ENCODE measurements at regions not wholly inside any gene's neighbourhood (a gene's known extent, or its start where the extent isn't known, plus 50 kb on each side); places are given as distances from the start of the nearest gene placed in this dataset.

DNA sequence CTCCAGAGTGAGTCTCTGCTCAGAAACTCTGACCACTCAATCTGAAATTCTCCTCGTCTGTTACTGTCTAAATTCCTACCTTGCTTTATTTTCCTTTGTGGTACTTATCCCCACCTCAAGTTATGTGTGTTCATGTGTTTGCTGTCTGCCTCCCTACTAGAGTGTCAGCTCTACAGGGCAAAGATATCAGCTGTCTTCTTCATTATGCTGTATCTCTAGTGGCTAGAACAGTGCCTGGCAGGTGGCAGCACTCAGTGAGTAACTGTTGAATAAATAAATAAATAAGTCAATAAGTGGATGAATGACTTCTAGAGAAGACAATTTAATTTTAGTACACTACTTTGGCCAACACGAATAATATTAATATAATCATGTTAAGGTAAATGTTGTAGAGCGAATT, 92.3 kb downstream of the BOD1 start:
- DNase-seq, result no peak

DNA sequence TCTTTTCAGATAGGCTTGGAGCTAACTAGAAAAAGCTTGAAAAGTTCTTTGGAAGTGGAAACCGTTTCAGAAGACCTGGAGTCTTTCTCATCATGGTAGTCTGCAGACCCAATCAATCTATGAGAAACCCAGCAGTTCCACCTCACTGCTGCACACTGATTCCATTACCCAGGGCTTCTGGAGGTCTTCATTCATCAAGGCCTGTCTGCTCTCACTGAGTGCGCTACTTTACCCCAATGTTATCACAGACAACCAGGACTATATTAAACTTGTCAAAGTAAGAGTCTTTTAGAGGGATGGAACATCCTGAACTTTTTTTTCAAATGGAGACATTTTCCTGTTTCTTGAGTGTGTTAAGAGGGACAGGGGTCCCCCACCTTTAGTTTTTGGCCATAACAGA, 93.1 kb downstream of the BOD1 start:
- no peak for DNase-seq

DNA sequence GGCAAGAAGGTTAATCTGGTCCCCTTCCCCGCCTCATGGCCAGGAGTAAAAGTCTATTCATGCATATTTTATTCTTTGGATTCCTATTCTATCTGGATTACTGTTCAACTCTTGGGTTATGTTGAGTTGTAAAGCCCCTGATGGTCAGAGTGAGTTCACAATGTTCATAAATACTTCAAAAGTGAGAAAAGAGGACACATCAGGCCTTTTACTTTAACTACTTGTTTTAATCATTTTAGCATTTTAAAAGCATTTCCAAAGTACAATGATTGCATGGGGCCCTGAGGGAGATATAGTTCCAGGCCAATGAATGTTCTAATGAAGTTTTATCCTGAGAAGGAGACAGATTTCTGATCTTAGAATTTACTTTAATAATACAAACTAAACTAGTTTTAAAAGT, 93.9 kb downstream of the BOD1 start:
- DNase-seq, result no peak

DNA sequence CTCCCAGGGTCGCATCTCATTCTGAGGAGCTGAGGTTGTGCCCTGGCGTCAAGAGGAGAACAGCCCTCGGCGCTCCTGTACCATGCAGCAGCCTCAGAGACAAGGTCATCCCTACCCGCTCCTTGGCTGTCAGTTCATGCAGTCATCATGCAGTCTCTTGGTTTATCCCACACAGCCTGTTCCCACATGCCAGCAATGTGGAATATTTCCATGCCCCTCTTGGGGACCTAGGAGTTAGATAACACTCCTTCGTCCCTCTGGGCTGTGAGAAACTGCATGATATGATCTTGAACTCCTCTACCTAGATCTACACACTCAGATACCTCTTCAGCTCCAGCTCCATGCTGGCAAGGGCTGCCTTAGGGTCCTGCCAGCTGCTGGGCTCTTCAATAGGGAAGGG, 97.6 kb downstream of the BOD1 start:
- no peak for DNase-seq

DNA sequence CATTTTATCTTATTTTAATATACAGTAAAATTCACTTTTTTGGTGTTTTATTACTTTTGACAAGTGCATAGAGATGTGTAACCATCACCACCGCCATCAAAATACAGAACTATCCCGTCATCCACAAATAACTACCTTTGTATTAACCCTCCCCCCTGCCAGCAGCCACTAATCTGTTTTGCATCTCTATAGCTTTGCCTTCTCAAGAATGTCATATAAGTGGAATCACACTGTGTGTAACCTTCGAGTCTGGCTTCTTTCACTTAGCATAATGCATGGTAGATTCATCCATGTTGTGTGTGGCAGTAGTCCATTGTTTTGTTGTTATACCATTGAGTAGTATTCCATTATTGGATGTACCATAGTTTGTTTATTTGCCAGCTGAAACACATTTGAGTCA, 98.8 kb downstream of the BOD1 start:
- DNase-seq, result no peak

DNA sequence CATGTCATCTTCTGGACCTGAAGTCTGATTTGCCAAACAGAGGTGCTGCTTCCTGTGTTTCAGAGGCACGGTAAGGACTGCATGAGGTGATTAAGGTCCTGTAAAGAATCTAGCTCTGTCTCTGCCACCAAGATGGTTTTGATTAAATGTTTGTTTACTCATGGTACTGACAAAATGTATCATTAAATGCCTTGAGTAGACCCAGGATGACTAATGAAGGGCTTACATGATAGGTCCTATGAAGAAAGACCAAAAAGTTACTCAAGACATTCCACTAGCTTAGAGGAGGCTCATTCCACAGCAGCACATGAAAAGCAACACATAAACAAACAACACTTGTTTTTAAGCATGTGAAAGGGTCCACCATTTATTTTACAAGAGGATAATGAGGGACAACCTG, 100.9 kb downstream of the BOD1 start:
- peak in 1 of 3 donors; percentile 7 for DNase-seq

DNA sequence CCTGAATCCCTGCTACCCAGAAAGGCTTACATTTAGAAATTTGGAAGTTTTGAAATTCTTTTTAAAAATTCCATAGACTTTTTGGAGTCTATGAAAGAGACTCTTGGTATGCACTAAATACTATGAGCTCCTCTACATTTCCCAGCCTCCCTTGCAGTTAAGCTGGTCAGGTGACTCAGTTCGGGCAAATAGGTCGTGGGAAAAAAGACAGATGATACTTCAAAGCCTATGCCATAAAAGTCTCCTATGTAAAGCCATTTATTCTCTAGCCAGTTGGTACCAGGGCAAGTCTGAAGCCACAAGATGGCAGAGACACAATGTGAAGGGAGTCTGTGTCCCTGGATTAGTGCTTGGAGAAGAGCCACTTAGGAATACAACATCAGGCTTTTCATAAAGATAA, 101.8 kb downstream of the BOD1 start:
- DNase-seq, result no peak

DNA sequence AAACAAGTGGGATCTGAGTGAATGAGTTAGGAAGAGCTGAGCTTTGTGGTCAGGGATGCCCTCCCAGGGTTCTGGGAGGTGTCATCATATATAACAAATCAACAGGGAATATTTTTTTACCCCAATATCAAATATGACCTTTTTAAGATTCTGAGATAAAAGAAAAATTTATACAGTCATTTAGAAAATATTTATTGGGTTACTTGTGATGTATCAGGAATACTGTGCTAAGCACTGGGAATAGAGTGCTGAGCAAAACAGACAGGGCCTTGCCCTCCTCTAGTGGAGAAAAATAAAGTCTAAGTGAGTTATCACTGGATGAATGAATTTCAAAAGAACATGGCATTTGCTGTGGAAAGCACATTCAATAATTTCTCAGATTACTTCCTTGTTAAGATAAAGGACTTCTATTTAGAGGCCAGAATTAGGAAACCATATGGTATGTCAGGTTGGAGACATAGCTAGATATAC, 102.9 kb downstream of the BOD1 start:
- DNase-seq, result no peak

DNA sequence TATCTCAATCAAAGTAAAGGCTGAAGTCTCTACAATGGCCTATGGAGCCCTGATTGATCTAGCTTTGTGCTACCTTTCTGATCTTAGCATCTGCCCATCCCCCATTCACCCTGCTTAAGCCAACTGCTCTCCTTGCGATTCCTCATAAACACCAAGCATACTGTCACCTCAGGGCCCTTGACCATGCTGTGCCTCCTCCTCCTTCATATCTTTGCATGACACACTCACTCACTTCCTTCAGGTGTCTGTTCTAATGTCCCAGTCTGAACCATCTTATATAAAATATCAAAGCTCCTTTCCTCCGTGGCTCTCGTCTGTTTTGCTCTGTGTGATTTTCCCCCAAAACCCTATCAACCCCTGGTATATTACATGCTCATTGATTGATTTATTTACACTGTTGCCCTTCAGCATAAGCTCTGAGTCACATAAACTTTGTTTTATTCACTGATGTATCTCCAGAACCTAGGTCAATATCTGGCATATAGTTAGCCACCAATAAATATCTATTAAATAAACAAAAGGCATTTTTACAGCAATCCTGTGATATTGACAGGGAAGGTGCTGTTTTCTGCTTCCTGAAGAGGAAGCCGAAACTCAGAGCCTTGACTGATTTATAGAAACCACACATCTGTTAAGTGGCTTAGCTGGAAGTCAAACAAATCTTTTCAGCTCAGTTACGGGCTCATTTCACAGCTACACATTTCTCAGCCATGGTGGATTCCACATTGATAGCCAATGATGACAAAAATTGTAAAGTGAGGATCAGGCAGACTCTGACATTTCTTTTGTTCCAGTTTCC, 103.6 kb downstream of the BOD1 start:
- DNase-seq, result no peak

DNA sequence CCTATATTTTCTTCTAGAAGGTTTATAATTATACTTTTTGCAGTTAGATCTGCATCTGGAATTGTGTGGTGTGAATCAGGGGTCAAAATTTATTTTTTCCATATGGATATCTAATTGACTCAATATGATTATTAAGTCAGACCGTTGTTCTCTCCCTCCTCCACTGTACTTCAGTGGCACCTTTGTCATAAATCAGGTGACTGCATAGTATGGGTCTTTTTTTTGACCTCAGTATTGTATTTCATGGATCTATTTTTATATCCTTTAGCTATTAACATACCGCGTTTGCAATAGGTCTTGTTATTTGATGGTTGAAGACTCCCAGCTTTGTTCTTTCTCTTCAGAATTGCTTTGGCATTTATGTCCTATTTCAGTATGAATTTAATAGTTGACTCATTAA, 107.4 kb downstream of the BOD1 start:
- no peak for DNase-seq

DNA sequence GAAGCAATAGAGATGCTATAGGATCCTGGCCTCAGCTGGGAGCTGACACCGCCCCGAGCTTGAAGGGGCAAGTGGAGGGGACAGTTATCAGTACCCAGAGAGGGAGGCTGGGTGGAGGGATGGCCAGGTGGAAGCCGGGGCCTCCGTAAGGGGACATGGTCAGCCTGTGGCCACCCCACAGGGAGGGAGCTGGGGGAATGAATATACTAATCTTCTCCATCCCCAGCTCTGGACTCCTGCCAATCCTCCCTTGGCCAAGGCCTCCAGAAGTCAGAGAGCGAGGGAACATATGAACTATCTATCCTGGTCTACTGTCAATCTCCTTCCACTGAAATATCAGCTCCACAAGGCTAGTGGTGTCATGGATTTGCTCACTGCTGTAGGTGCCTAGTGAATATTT, 109.3 kb downstream of the BOD1 start:
- DNase-seq, result no peak

DNA sequence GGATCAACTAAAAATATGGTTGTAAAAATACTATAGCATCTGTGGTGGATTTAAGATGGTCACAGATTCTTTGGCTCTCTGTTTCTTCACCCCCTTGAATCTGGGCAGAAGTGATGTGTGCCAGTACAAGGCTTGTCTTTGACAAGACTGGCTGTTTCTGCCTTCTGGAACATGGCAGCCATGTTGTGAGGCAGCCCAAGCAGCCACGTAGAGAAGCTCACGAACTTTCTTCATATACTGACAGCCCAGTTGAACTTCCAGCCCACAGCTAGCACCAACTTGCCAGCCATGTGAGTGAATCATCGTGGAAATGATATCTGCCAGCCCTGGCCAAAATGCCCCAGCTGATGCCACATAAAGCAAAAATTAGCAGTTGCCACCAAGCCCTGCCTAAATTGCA, 110.8 kb downstream of the BOD1 start:
- no peak for DNase-seq

DNA sequence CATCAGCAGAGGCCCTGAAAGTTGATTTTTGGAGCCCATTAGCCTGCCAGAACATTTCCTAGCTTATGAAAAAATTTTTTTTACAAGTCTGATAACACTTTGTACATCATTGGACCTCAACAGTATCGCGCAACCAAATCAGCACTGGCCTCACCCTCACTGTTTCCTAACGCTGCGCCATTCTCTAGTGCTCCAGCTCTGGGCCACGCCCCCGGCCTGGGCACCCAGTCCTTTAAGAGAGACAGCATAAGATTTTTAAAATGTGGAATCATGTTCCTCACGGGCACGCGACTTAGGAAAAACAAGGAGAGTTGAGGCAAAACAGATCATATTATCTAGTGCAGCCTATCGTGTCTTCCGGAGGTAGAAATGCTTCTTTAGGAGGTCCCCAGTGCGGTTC, 114.5 kb downstream of the BOD1 start:
- no peak for DNase-seq

DNA sequence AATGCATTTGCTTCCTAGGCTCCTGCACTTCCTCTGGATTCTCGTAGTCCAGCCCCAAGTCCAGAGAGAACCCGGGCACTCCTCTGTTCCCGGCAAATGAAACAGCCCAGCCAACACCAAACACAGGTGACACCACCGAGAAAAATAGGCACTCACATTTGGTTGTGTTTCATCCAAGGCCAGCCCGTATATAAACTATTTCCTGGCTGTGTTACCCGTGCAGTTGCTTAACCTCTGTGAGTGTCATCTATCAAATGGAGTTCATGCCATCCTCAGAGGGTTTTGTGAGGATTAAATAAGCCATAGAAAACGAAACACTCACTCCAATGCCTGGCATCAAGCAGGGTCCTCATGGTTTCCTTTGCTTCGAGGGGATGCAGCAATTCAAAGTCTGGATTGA, 115.2 kb downstream of the BOD1 start:
- no peak for DNase-seq

DNA sequence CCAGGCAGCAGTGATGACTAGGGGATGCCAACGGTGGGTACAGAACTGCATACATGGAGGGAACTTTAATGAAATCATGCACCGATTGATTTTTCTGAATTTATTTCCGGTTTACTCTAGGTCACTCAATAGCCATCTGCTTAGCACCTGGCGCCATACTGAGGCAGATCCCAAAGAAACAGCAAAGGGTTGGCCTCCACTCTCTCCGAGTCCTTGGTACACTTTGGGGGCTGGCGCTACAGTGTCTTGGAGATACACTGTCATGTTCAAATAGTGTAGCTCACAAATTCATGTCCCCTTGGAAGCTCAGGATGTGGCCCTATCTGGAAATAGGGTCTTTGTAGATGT, 116.3 kb downstream of the BOD1 start:
- no peak for DNase-seq

DNA sequence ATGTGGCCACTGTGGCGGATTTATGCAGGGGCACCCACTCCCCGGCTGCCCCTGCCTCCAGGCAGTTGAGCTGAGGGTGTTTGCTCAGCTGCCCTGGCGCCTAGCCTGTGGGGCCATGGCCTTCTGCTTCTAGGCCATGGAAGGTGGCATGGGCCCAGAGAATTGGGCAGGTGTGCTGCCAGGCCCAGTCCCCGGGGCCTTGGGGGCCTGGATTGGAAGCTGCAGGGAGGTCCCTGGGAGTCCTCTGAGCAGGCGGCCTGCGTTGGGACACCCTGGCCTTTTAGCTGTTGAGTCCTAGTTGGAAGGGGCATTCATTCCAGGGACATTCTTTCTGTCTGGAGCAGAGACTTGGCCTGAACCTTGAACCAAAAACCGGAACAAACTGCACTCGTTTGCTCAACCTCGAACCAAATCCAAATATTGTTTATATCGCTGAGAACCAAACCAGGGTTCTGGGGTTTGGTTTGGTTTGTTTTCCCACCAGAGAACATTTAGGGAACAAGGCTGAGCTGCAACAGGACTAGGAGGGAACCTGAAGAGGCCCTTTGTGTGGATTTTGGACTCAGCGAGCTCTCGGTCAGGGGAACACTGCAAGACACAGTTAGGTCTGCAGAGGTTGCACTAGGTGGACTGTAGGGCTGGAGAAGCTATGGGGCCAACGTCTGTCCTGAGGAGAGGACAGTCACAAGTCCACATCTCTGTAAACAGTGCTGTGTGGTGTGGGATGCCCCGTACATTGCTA, 116.8 kb downstream of the BOD1 start:
- DNase-seq, result no peak

DNA sequence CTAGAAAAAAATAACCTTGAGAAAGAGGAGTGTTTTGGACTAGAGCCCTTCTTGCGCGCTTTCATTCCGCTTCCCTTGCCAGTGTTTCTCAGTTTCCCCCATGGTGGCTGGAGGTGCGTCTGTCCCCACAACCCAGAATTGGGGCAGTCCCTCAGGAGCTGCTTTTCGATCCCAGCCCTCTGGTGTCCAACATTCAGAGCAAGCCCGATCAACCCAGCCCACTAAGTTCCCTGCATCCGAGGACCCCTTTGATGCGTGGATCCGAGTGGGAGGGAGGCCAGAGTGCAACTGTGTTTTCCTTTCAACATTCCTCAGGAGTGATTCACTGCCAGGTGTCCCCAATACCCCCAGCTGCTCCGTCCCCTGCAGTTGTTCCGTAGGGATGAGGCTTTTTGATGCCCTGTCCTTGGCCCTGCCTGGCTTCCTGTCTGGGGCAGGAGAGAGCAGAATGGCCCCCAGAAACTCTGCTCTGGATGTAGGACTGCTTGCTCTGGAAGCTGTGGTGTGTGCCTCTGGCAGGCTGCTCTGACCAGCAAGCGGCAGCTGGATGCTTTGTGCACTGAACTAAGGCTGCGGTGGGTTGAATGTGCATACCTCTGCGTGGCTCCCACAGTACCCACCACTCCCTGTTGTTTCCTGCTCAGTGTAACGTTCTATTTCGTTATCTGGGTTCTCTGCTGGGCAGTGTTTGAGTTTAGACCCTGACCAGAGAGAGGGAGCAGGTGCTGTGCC, 117.5 kb downstream of the BOD1 start:
- DNase-seq, result no peak

DNA sequence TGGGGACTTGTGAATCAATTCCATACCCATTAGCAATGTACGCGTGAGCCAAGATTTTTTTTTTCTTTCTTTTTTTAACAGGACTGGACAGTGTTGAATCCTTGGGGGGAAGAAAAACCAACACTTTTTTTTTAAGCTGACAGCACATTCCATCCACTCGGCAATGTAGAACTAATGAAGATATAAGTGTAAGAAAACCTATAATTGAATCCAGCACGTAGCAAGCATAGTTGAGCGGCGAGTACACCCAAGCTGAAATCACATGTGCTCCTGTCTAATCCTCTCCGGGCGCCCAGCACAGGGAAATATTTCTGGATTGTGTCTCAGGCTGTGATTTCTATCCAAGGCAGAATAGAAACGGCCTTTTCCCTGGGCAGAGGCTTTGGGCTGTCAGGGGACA, 118.2 kb downstream of the BOD1 start:
- no peak for DNase-seq

DNA sequence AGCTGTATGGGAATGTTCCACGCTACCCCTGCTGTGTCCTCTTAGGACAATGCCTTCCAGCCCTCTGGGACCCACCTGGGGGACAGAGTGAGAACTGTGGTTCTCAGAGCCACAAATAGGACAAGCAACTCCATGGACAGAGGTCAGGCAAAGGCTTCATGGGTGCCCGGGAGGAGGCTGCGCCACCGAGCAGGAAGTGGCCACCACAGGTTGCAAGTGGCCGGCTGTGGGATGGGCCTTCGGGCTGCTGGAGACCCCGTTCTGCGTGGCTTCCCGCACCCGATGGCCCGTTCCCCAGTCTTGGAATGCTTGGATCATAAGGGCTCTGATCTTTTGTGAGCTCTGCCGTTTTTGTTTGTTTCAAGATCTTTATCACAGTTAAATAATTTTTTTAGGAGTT, 118.8 kb downstream of the BOD1 start:
- no peak for DNase-seq

DNA sequence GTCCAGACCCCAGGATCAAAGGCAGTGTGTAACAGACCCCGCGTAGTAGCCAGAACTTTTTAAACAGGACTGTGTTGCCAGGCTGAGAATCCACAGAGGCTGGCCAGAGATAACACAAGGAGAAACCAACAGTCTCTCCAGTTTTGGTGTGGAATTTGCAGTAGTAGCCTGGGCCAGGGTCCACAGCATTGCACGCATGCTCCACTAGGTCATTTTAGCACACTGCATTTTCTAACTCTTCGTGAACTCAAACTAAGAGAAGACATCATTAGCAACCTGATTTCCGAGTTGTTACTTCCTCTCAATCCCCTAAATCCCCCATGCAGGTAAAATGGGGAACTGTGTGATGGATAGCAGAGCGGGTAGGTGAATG, 119.6 kb downstream of the BOD1 start:
- no peak for DNase-seq

DNA sequence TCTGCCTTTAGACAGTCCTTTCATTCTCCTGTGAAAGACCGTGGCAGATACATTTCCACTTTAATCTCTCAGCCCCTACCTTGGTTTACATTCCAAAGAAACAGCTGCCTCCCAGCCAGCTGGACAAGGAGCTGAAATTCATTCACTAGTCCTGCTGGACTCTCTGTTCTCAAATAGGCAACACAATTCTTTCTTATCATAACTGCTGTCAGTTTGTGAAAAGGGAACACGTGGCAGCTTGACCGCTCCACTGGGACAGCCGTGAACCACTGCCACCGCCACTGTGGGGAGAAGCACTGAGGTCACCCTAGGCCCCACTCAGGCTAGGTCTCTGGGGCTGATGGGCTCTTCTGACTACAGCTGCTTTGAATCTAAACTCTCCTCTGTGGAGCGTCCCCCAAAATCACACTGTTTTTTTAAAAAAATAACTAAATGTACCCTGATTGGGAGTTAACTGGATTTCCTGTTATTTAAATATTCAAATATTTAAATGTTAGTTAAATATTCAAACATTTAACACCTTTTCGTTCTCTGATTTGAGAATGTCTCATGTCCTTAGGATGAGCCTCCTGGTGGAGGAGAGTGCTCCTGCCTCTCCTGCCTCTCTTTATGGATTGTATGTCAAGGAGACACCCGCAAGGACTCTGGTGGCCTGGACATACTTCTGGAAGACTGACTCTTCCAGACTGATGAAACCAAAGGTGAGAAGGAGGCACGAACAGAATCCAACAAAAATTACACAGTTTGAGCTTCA, 120.1 kb downstream of the BOD1 start:
- DNase-seq, result no peak

DNA sequence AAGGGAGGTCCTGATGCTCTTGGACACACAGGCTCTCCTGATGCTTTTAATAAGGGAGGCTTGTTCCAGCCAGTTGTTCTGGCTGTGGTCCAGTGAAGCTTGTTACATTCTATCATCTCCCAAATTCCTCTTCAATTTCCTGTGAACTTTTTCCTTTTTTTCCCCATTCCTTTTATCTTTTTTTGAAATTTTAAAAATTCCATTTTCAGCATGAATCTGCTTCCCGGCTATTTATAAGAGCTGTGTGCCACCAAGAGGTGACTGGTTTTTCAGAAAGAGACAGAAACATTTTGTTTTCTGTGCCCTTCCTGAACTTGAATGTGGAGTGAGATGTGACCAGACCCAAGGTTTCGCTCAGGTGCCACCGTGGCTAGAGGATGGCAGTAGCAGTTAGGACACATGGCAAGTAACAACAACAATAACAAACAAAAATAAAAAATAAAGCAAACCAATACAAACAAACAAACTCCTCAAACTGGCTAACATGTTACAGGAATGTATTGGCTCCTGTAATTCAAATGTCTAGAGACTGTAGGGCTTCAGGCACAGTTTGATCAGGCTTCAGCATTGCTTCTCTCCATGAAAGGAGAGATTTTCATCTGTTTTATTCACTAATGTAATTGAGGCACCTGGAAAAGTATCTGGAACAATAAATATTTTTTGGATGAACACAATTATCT, 121.1 kb downstream of the BOD1 start:
- no peak for DNase-seq

DNA sequence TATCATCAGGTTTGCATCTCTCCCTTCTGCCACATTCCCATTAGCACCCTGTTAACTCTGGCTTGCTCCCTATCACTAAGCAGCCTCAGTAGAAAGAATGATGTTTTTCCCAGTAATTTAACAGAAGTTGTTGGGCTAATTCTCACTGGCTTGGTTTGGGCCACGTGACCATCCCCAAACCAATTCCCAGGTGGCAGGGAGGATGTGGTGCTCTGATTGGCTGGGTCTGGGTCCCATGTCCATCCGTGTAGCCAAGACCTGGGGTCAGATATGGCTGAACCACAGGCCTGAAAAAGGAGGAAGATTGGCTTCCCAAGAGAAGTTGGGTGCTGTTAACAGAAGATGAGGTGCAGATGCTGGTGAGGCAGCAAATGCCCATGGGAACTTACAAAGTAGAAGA, 122.0 kb downstream of the BOD1 start:
- DNase-seq, result no peak

All from suppressor macrophage treated with lipopolysaccharide for 1 hour (primary cell).